Loucy (cell line): ENCODE measurements at regions not wholly inside any gene's neighbourhood (a gene's known extent, or its start where the extent isn't known, plus 50 kb on each side); places are given as distances from the start of the nearest gene placed in this dataset.

Experiments
- H2AFZ ChIP-seq: fragments of 200-600 bp; sonication (generic); 2 replicates; pipeline ENCODE4 v1.6.0; 2016; ENCODE audit warnings: antibody characterized with exemption, mild to moderate bottlenecking, low read length, moderate library complexity
- H3F3A ChIP-seq: fragments of 200-600 bp; 2 replicates; pipeline ENCODE4 v1.6.0; 2016; ENCODE audit warnings: antibody characterized with exemption, low read depth, mild to moderate bottlenecking
- H3K27me3 ChIP-seq: fragments of 200-600 bp; sonication (generic); 2 replicates; pipeline ENCODE4 v1.6.1; 2014; ENCODE audit warnings: low read length, mild to moderate bottlenecking; ENCODE audit not compliant: insufficient read depth, poor library complexity, severe bottlenecking
- H3K36me3 ChIP-seq: fragments of 200-600 bp; sonication (generic); 2 replicates; pipeline ENCODE4 v1.6.1; 2016; ENCODE audit warnings: low read length; ENCODE audit not compliant: insufficient read depth
- H3K4me1 ChIP-seq: fragments of 200-600 bp; sonication (generic); 2 replicates; pipeline ENCODE4 v1.5.1; 2014; ENCODE audit warnings: low read length, mild to moderate bottlenecking; ENCODE audit not compliant: insufficient read depth, poor library complexity, severe bottlenecking
- H3K4me2 ChIP-seq: fragments of 200-600 bp; sonication (generic); 2 replicates; pipeline ENCODE4 v1.6.0; 2014; ENCODE audit warnings: antibody characterized with exemption, low read length, low read depth, mild to moderate bottlenecking; ENCODE audit not compliant: poor library complexity, severe bottlenecking
- H3K4me3 ChIP-seq: fragments of 200-600 bp; sonication (generic); 2 replicates; pipeline ENCODE4 v1.5.1; 2014; ENCODE audit warnings: low read length, mild to moderate bottlenecking, mixed read lengths; ENCODE audit not compliant: poor library complexity, severe bottlenecking
- H3K79me2 ChIP-seq: fragments of 200-600 bp; sonication (generic); 2 replicates; pipeline ENCODE4 v1.6.1; 2014; ENCODE audit warnings: low read length; ENCODE audit not compliant: insufficient read depth
- H3K9ac ChIP-seq: fragments of 200-600 bp; sonication (generic); 2 replicates; pipeline ENCODE4 v1.6.0; 2014; ENCODE audit warnings: mild to moderate bottlenecking, low read depth, low read length, moderate library complexity; ENCODE audit not compliant: poor library complexity, severe bottlenecking
- H3K9me2 ChIP-seq: fragments of 200-600 bp; sonication (generic); replicated peaks from 2 replicates; pipeline ENCODE4 v1.6.1; 2016; ENCODE audit warnings: low read depth, low read length, mixed read lengths
- H3K9me3 ChIP-seq: fragments of 200-600 bp; sonication (generic); 2 replicates; pipeline ENCODE4 v1.6.1; 2014; ENCODE audit warnings: mild to moderate bottlenecking, antibody characterized with exemption, low read length, low read depth; ENCODE audit not compliant: insufficient read depth
- H4K20me1 ChIP-seq: fragments of 200-600 bp; sonication (generic); 2 replicates; pipeline ENCODE4 v1.6.0; 2014; ENCODE audit warnings: antibody characterized with exemption, low read length, mild to moderate bottlenecking; ENCODE audit not compliant: insufficient read depth, poor library complexity, severe bottlenecking
- CTCF ChIP-seq: fragments of 200-600 bp; sonication (generic); conservative IDR thresholded peaks from 2 replicates; pipeline ENCODE4 v1.5.1; 2014; ENCODE audit warnings: mild to moderate bottlenecking, antibody characterized with exemption, low read length
- EZH2phosphoT487 ChIP-seq: fragments of 200-600 bp; IDR thresholded peaks from 2 replicates; pipeline ENCODE4 v1.6.1; 2018; ENCODE audit warnings: antibody characterized with exemption, mild to moderate bottlenecking, moderate library complexity, borderline replicate concordance

DNA sequence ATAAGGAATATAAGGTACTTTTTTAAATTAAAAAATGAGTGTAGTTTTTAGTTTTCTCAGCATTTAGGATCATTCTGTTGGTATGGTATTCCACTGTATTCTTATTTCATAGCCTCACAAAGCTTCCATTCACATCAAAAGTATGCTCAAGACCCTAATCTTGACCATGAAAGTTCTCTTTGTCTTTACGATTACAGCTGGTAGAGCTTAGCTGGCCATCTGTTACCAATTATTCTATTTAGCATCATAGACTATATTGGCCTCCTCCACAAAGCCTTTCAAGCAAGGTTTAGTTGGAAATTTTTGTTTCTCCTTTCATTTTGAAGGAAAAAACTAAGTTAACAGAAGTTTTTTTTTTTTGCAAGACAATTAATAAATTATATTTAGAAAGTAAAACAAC, 245.1 kb downstream of the KCTD12 start:
- H3K9ac ChIP-seq: no peak overlapping the region
- H3K36me3 ChIP-seq: no peaks in the 10 kb centered on the region
- no peaks in the 10 kb centered on the region for H3K27me3 ChIP-seq
- no peaks in the 10 kb centered on the region for H4K20me1 ChIP-seq
- TF ChIP-seq CTCF: no peak
- no peak for TF ChIP-seq EZH2phosphoT487
- no peaks in the 10 kb centered on the region for H3F3A ChIP-seq
- no peaks in the 10 kb centered on the region for H3K9me2 ChIP-seq
- H3K4me1 ChIP-seq: no peaks in the 10 kb centered on the region
- H3K9me3 ChIP-seq: no peaks in the 10 kb centered on the region
- no peak overlapping the region for H3K4me2 ChIP-seq
- H3K79me2 ChIP-seq: no peaks in the 10 kb centered on the region
- H3K4me3 ChIP-seq: no peak overlapping the region
- no peak overlapping the region for H2AFZ ChIP-seq

- Histone ChIP-seq H3F3A (no peaks in the 10 kb centered on the region), H2AFZ (no peak overlapping the region), H3K4me3 (no peak overlapping the region), H4K20me1 (no peaks in the 10 kb centered on the region), H3K4me1 (no peaks in the 10 kb centered on the region), H3K9ac (no peak overlapping the region), H3K36me3 (no peaks in the 10 kb centered on the region), H3K9me3 (no peaks in the 10 kb centered on the region), H3K27me3 (no peaks in the 10 kb centered on the region), H3K79me2 (no peaks in the 10 kb centered on the region), H3K9me2 (no peaks in the 10 kb centered on the region), H3K4me2 (no peak overlapping the region)
- no peak for TF ChIP-seq CTCF
- TF ChIP-seq EZH2phosphoT487: no peak
Observed at GRCh38 chr13:76638882-76639281, 247.3 kb downstream of the KCTD12 start.

GRCh38 chr13:76638181-76638580, 248.0 kb downstream of the KCTD12 start:
- no peak overlapping the region for H3K4me2 ChIP-seq
- no peak overlapping the region for H3K4me3 ChIP-seq
- H3K27me3 ChIP-seq: no peaks in the 10 kb centered on the region
- H3K9me3 ChIP-seq: no peaks in the 10 kb centered on the region
- H3K4me1 ChIP-seq: no peaks in the 10 kb centered on the region
- H3K36me3 ChIP-seq: no peaks in the 10 kb centered on the region
- no peaks in the 10 kb centered on the region for H4K20me1 ChIP-seq
- H2AFZ ChIP-seq: no peak overlapping the region
- H3K9me2 ChIP-seq: no peaks in the 10 kb centered on the region
- no peak overlapping the region for H3K9ac ChIP-seq
- H3F3A ChIP-seq: no peaks in the 10 kb centered on the region
- no peaks in the 10 kb centered on the region for H3K79me2 ChIP-seq
- no peak for TF ChIP-seq EZH2phosphoT487
- no peak for TF ChIP-seq CTCF
